GM12873 (cell line): ENCODE measurements at regions not wholly inside any gene's neighbourhood (a gene's known extent, or its start where the extent isn't known, plus 50 kb on each side); places are given as distances from the start of the nearest gene placed in this dataset.

Experiments used
- TF ChIP-seq, protein P1 (sequence below): IDR thresholded peaks from 2 replicates; pipeline ENCODE4 v1.5.1; 2012; ENCODE audit warnings: low read depth, mild to moderate bottlenecking, moderate library complexity, low read length, control low read depth; ENCODE audit not compliant: insufficient read depth; ENCODE audit errors: missing control alignments

DNA sequence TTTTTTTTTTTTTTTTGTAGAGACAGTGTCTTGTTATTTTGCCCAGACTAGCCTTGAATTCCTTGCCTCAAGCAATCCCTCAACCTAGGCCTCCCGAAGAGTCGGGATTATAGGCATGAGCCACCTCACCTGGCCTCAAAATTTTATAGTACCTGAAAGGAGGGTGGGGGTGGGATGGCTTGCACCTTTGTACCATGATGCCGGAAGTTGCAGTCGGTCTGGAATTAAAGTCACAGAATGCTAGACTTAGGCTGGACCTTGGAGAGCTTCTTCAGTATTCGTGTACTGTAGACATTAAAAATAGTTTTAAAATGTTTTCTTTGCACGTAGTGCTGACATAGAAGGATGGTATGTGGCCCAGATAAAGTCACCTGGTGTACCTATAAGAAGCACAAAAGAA is 280.9 kb downstream of the STIM2 start:
- TF ChIP-seq, protein P1, sequence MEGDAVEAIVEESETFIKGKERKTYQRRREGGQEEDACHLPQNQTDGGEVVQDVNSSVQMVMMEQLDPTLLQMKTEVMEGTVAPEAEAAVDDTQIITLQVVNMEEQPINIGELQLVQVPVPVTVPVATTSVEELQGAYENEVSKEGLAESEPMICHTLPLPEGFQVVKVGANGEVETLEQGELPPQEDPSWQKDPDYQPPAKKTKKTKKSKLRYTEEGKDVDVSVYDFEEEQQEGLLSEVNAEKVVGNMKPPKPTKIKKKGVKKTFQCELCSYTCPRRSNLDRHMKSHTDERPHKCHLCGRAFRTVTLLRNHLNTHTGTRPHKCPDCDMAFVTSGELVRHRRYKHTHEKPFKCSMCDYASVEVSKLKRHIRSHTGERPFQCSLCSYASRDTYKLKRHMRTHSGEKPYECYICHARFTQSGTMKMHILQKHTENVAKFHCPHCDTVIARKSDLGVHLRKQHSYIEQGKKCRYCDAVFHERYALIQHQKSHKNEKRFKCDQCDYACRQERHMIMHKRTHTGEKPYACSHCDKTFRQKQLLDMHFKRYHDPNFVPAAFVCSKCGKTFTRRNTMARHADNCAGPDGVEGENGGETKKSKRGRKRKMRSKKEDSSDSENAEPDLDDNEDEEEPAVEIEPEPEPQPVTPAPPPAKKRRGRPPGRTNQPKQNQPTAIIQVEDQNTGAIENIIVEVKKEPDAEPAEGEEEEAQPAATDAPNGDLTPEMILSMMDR = no peak

DNA sequence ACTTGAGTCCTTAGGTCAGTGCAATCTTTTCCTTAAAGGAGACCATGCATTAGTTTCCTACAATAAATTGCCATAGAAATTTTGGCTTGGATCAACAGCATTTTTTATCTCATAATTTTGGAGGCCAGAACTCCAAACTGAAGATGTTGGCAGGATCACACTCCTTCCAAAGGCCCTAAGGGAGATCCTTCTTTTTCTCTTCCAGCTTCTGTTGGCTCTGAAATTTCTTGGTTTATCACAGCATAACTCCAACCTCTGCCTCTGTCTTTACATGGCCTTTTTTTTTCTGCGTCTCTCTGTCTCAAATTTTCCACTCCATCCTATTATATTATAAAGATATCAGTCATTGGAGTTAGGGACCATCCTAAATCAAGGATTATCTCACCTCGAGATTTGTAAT is 282.2 kb downstream of the STIM2 start:
- TF ChIP-seq, protein P1 = no peak

DNA sequence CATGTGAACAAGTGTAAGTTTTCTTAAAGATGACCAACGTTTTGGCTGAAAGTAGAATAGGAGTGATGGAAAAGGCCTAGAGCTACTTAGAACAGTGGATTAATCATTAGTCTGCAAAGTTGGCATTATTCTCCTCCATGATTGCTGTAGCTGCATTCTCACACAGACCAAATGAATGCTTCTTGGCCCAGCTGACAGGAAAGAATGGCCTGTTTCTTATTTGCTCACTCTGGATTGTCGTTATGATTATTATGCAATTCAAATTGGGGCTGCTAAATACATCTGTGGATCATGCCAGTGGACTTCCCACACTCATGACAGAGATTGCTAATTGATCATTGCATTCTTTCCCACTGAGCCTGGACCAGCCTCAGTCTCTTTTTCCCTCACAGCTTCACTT is 285.0 kb downstream of the STIM2 start:
- TF ChIP-seq, protein P1 = no peak

DNA sequence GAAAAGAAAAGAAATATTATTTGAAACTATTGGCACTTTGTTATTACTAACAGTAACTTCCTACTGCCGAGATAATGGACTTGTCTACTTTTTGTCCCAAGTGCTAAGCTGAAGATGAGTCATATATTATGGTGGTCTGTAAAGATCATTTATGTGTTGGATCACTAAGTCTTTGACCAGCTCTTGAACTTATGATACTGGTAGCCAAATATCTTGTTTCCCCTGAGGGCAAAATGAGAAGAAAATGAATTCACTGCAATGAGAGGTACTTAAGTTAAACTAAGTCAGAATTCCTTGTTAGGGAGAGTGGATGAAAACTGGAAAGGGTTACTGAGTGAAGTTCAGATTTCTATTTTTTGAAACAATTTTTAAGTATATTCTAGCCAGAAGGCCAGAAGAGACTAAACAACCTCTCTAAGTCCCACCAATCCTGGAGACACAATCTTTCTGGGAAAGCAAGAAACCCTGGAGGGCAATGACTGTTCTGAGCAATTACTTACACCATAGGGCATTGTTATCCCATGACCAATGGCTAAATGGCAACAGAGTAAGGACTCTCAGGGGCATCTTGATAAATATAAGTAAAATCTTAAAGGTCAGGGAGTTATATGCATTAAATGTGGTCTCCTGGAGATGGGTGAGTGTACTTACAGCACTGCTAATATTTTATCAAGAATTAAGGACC is 287.7 kb downstream of the STIM2 start:
- TF ChIP-seq, protein P1 = no peak

DNA sequence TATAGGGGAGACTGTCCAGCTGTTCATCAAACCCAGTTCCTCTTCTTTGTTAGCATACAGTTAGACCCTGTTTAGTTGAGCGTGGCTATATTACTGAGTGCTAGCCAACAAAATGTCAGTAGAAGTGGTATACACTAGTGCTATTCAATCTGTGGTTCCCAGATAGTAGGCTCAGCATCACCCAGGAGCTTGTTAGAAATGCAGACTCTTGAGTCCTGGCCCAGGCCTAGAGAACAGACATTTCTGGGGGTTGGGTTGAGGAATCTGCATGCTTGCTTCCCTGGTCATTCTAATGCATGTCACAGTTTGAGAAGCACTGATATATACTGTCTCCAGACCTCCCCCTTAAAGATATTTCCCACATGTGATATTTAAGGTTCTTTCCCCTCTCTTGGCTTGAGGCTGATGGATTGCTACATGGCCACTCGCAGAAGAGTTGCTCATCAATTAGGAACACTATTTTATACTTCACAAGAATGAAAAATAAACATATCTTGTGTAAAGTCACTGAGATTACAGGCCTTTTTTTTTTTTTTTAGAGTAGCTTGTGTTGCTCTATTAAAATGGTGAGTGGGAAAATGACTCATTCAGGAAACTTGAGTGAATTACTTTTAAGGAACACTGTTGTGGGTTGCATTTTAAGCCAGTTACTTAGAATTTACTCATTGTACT is 289.0 kb downstream of the STIM2 start:
- TF ChIP-seq, protein P1 = no peak

DNA sequence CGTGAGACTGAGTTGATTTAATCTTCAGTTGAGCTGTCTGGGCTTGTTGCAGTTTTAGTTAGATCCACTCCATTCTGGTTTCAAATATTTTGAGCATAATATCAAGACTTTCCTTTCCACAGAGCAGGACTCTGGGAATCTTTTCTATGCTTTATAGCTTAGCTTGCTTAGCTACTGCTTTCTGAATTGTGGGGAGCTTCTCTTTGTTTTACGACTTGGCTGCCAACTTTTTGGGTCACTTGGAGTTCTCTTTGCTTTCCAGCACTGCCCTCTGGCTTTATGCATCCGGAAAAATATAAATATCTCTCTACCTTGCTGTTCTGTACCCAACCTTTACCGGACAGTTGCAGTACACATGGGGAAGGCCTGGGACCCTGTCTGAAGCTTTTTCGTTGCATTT is 292.1 kb downstream of the STIM2 start:
- TF ChIP-seq, protein P1 = no peak

DNA sequence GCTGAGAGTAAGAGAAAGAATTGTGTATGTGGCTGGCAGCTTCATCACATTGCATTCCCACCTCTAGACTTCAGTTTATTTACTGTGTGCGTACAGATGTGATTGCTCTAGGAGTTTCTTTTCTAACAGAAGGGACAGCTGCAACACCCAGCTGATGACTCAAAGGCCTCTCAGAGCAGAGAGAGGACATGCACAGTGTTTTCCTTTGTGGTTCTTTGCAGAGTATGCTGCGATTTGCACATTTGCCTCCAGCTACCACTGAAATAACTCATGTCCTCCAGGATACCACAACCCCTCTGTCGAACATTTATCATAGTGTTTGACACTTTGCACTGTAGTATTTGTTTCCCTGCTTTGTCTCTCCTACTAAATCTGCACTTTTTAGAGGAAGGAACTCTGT is 294.1 kb downstream of the STIM2 start:
- TF ChIP-seq, protein P1 = no peak
